ENCODE measurements at regions not wholly inside any gene's neighbourhood (a gene's known extent, or its start where the extent isn't known, plus 50 kb on each side); places are given as distances from the start of the nearest gene placed in this dataset.

DNA sequence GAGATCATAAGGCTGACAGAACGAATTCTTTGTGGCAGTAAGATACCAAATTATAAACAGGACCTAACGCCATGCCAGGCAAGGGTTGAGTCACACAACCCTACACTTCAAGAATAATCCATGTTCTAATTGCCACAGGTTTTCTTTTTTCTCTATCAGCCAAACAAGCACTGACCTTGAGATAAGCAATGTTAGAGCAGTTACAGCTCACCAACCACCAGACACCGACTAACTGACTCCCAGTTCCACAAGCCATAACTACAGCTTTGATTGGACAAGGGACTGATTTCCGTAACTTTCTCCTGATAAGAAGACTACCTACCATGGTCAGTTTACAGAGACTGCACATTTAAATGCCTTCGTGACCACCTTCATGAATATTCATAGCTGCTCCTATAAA, 149.6 kb downstream of the PTPRU start:
- Histone ChIP-seq H3K27me3 (peaks cover 0 to 89% (median 0%) of the 10 kb centered on the region in 4 donors), H3K4me1 (no peaks in the 10 kb centered on the region), H3K36me3 (no peaks in the 10 kb centered on the region), H3K9me3 (no peaks in the 10 kb centered on the region), H3K4me3 (no peak overlapping the region), H3K27ac (replicated peaks in 1 of 4) (no peak overlapping the region)
- 79% methylated on average over 5 of the region's 5 CpGs for whole genome bisulfite sequencing
- TF ChIP-seq POLR2AphosphoS5 (IDR thresholded peaks at IDR 0.05) (no peak), EP300 (IDR thresholded peaks at IDR 0.05) (no peak), POLR2A (IDR thresholded peaks at IDR 0.05; ENCODE audit: low read depth) (no peak)
- TF ChIP-seq, protein P1, sequence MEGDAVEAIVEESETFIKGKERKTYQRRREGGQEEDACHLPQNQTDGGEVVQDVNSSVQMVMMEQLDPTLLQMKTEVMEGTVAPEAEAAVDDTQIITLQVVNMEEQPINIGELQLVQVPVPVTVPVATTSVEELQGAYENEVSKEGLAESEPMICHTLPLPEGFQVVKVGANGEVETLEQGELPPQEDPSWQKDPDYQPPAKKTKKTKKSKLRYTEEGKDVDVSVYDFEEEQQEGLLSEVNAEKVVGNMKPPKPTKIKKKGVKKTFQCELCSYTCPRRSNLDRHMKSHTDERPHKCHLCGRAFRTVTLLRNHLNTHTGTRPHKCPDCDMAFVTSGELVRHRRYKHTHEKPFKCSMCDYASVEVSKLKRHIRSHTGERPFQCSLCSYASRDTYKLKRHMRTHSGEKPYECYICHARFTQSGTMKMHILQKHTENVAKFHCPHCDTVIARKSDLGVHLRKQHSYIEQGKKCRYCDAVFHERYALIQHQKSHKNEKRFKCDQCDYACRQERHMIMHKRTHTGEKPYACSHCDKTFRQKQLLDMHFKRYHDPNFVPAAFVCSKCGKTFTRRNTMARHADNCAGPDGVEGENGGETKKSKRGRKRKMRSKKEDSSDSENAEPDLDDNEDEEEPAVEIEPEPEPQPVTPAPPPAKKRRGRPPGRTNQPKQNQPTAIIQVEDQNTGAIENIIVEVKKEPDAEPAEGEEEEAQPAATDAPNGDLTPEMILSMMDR (IDR thresholded peaks at IDR 0.05), result no peak
- DNase-seq (ENCODE audit: extremely low spot score), result no peak
- intact Hi-C loops (cut with DNase I), result no loop called here

DNA sequence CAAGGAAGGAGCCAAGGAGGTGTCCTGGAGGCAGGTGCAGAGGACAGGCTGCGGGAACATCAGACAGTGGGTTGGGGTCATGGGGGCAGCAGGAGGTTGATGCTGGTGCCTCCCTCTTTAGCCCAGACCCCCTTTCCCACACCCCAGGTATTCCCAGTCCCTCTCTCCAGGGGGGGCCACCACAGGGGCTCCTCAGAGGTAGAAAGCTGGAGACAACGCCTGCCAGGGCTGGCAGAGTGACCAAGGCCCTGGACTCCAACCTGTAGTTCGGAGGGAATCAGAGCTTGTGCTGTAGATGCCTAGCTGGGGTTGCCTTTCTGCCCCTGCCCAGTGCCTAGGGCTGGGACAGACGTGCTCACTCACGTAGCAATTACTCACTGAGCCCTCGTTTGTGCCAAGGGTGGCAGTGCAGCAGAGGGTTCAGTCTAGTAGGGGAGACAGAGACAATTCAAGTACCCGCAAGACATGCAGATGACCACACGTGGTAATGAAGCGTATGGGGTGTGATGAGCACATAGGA, 148.2 kb downstream of the PTPRU start:
- Histone ChIP-seq H3K4me3 (no peak overlapping the region), H3K4me1 (no peaks in the 10 kb centered on the region), H3K9me3 (peaks cover 0 to 5% (median 4%) of the 10 kb centered on the region in 4 donors), H3K36me3 (no peaks in the 10 kb centered on the region), H3K27ac (replicated peaks in 1 of 4) (no peak overlapping the region), H3K27me3 (peaks cover 0 to 77% (median 0%) of the 10 kb centered on the region in 4 donors)
- no peak for DNase-seq (ENCODE audit: extremely low spot score)
- 83% methylated on average over 5 of the region's 9 CpGs for WGBS
- TF ChIP-seq, protein P1 (IDR thresholded peaks at IDR 0.05), result no peak
- no peak for TF ChIP-seq EP300 (IDR thresholded peaks at IDR 0.05)
- no peak for TF ChIP-seq POLR2AphosphoS5 (IDR thresholded peaks at IDR 0.05)
- TF ChIP-seq POLR2A (IDR thresholded peaks at IDR 0.05; ENCODE audit: low read depth), result no peak
- intact Hi-C loops (cut with DNase I), result no loop called here

DNA sequence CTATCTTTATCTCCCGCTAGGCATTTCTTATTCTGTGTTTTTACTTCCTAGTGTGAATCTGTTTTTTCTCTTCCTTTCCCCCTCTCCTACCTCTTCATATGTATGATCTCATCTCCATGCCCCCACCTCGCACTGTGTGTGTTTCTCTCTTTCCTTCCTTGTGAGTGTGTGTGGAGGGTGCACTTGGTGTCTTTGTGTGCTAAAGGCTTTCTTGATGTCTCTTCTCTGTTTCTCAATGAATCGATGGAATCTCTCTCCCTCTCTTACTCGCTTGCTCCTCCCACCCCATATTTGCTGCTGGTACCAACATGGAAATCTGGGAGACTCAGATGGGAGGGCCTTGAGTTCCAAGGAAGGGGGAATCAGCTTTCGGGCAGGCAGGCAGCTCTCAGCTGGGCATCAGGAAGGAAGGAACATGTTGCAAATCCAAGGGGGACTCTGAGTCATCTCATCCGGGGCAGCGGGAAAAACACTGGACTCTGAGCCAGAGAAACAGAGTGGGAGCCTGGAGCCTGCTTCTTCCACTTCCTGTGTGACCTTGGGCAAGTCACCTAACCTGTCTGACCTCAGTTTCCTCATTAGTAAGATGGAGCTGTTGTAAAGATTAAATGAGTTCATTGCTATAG, 147.5 kb downstream of the PTPRU start:
- DNase-seq (ENCODE audit: extremely low spot score), result no peak
- no peak overlapping the region for H3K27ac ChIP-seq (replicated peaks in 1 of 4)
- no peaks in the 10 kb centered on the region for H3K4me1 ChIP-seq
- no peaks in the 10 kb centered on the region for H3K36me3 ChIP-seq
- H3K27me3 ChIP-seq, result peaks cover 0 to 70% (median 0%) of the 10 kb centered on the region in 4 donors
- no peak overlapping the region for H3K4me3 ChIP-seq
- TF ChIP-seq POLR2A (IDR thresholded peaks at IDR 0.05; ENCODE audit: low read depth) (no peak), EP300 (IDR thresholded peaks at IDR 0.05) (no peak), POLR2AphosphoS5 (IDR thresholded peaks at IDR 0.05) (no peak)
- TF ChIP-seq, protein P1 (IDR thresholded peaks at IDR 0.05), result no peak
- H3K9me3 ChIP-seq, result peaks cover 0 to 12% (median 10%) of the 10 kb centered on the region in 4 donors
- WGBS, result 38% methylated on average over 7 of the region's 7 CpGs
- intact Hi-C loops (cut with DNase I), result no loop called here

DNA sequence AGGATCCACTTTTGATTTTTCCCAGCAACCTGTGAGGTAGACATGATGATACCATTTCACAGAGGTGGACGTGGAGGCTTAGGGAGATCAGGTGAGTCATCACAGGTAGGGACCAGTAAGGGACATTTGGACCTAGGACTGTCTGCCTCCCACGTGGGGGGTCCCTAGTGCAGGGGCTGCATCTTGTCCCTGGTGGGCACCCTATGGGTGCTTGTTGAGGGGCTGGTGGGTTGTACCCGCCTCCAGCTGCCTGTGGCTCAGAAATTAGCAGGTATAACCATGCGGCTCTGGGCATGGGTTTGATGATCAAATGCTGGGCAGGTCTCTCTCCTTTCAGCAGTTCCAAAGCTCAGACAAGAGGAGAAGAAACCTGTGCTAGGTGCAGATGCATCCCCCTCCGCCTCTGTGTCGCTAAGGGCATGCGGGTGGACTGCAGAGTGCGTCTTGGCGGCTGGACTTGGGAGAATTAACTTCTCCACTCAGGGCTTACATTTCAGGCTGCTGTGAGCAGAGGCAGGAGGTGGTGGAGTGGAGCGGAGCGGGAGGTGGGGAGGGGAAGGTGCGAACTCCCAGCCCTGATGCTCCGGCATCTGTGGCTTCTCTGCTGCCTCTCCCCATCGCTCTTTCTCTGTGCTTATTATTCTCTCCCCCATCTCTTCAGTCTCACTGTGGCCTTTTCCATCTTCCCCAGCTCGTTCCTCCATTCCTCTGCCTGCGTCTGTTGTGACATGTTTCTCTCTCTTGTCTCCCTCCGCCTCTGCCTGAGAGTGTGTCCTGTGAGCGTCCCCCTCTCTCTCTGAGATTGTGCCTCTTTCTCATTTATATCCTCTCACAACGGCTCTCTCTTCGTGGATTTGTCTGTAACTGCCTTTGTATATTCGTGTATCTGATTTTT, 146.8 kb downstream of the PTPRU start:
- intact Hi-C loops (cut with DNase I), result no loop called here
- DNase-seq (ENCODE audit: extremely low spot score), result no peak
- no peak overlapping the region for H3K27ac ChIP-seq (replicated peaks in 1 of 4)
- TF ChIP-seq, protein P1 (IDR thresholded peaks at IDR 0.05), result no peak
- TF ChIP-seq POLR2AphosphoS5 (IDR thresholded peaks at IDR 0.05) (no peak), EP300 (IDR thresholded peaks at IDR 0.05) (no peak), POLR2A (IDR thresholded peaks at IDR 0.05; ENCODE audit: low read depth) (no peak)
- whole genome bisulfite sequencing, result 32% methylated on average over 21 of the region's 21 CpGs
- H3K4me1 ChIP-seq, result no peaks in the 10 kb centered on the region
- peaks cover 0 to 63% (median 0%) of the 10 kb centered on the region in 4 donors for H3K27me3 ChIP-seq
- H3K9me3 ChIP-seq, result peaks cover 0 to 19% (median 18%) of the 10 kb centered on the region in 4 donors
- no peak overlapping the region for H3K4me3 ChIP-seq
- H3K36me3 ChIP-seq, result no peaks in the 10 kb centered on the region

Data from esophagus muscularis mucosa (tissue), 4 donors.